ENCODE measurements at regions not wholly inside any gene's neighbourhood (a gene's known extent, or its start where the extent isn't known, plus 50 kb on each side); places are given as distances from the start of the nearest gene placed in this dataset.

DNA sequence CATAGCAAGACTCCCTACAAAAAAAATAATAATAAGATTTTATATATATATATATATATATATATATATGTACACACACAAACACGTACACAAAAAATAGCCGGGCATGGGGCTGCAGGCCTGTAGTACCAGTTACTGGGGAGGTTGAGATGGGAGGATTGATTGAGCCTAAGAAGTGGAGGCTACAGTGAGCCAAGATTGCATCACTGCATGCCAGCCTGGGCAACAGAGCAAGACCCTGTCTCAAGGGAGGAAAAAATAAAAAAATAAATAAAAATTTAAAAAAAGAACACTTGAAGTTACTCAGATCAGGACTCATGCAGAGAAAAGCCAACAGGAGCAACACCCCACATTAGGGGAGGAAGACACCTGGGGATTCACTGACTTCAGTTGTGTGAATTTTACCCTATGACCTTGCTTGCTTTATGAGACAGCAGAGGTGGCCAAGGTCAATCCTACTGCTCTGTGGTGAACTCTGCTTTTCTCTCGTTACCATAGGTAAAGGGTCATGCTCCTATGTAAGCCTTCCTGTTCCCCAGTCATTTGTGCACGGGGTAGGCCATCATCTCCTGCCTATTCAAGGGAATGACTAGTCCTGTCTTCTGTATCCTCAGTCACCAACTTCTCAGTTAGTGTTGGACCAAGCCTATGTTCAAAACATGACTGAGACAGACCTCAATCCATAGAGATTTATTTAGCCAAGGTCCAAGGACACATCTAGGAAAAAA lies 1119.8 kb upstream of the TMEM132C start:
- Histone ChIP-seq H3K4me3 (replicated peaks in 1 of 3; ENCODE audit: insufficient read depth in 1 of 3, low read depth in 1 of 3, low read length in 3 of 3) (no peak overlapping the region), H2AFZ (ENCODE audit: low read depth, low read length) (no peak overlapping the region), H3K27me3 (ENCODE audit: control insufficient read depth in 2 of 2, insufficient read depth in 2 of 2, low read length in 2 of 2) (no peaks in the 10 kb centered on the region), H3K36me3 (ENCODE audit: control insufficient read depth in 2 of 2, extremely low read depth in 1 of 2, insufficient read depth in 2 of 2, low read length in 2 of 2) (no peaks in the 10 kb centered on the region), H3K4me1 (ENCODE audit: control insufficient read depth, extremely low read depth, insufficient read depth, low read length) (no peaks in the 10 kb centered on the region), H3K27ac (ENCODE audit: insufficient read depth, low read depth, low read length) (no peak overlapping the region), H3K4me2 (ENCODE audit: insufficient read depth, low read length) (no peak overlapping the region), H3K79me2 (ENCODE audit: control insufficient read depth, insufficient read depth, low read length) (no peaks in the 10 kb centered on the region), H4K20me1 (replicated peaks; ENCODE audit: control insufficient read depth, extremely low read depth, insufficient read depth, low read length) (no peaks in the 10 kb centered on the region), H3K9me1 (replicated peaks; ENCODE audit: control insufficient read depth, extremely low read depth, insufficient read depth, low read length) (no peaks in the 10 kb centered on the region), H3K9ac (replicated peaks; ENCODE audit: extremely low read depth, insufficient read depth, low read length) (no peak overlapping the region), H3K9me3 (replicated peaks; ENCODE audit: control insufficient read depth, insufficient read depth, low read length) (no peaks in the 10 kb centered on the region)
- intact Hi-C loops (cut with micrococcal nuclease) (no loop called here), dilution Hi-C loops (cut with MboI; ENCODE audit: extremely low pct_ligation_motif_present, low sequenced_read_pairs) (no loop called here)
- ChIA-PET POLR2A (no interaction called here), CTCF (no interaction called here)
- DNase-seq (ENCODE audit: low read depth, low spot score) = no peak
- BruUV-seq (replicated peaks) = no TSS peak
- TF ChIP-seq FOS (IDR thresholded peaks at IDR 0.05; ENCODE audit: borderline replicate concordance, insufficient read depth, low read length) (no peak), MYC (IDR thresholded peaks at IDR 0.05; ENCODE audit: low read depth, low read length) (no peak), GATA2 (IDR thresholded peaks at IDR 0.05; ENCODE audit: insufficient read depth, insufficient read length, low read depth, low read length) (no peak), POLR2A (IDR thresholded peaks at IDR 0.05; ENCODE audit: low read depth, low read length) (no peak)
- FAIRE-seq = no peak

DNA sequence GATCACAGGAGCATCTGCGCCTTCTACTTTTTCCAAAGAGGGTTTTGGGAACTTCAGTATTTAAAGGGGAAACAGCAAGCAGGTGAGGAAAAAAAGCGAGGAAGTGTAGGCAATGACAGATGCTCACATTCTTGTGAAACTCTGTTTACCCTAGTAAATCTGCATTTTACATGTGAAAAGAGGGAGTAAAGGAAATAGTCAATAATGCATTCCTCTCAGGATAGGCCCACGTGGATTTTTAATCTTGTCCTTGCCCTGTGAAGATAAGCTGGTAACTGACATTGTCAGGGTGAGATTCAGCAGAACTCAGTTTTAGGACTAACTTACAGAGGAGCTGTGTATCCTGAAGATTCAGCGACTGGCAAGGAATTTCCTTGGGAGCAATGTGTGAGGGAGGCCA lies 1119.2 kb upstream of the TMEM132C start:
- H3K4me1 ChIP-seq (ENCODE audit: control insufficient read depth, extremely low read depth, insufficient read depth, low read length) = no peaks in the 10 kb centered on the region
- H3K4me2 ChIP-seq (ENCODE audit: insufficient read depth, low read length) = no peak overlapping the region
- CTCF ChIA-PET = no interaction called here
- no peak overlapping the region for H3K27ac ChIP-seq (ENCODE audit: insufficient read depth, low read depth, low read length)
- H2AFZ ChIP-seq (ENCODE audit: low read depth, low read length) = no peak overlapping the region
- no peak overlapping the region for H3K4me3 ChIP-seq (replicated peaks in 1 of 3; ENCODE audit: insufficient read depth in 1 of 3, low read depth in 1 of 3, low read length in 3 of 3)
- H3K9ac ChIP-seq (replicated peaks; ENCODE audit: extremely low read depth, insufficient read depth, low read length) = no peak overlapping the region
- BruUV-seq (replicated peaks) = no TSS peak
- H3K36me3 ChIP-seq (ENCODE audit: control insufficient read depth in 2 of 2, extremely low read depth in 1 of 2, insufficient read depth in 2 of 2, low read length in 2 of 2) = no peaks in the 10 kb centered on the region
- intact Hi-C loops (cut with micrococcal nuclease) (no loop called here), dilution Hi-C loops (cut with MboI; ENCODE audit: extremely low pct_ligation_motif_present, low sequenced_read_pairs) (no loop called here)
- TF ChIP-seq CTCF (IDR thresholded peaks at IDR 0.05; ENCODE audit: extremely low read depth in 1 of 2, insufficient read depth in 1 of 2, low read depth in 1 of 2, low read length in 2 of 2) (no peak), JUN (IDR thresholded peaks at IDR 0.05; ENCODE audit: borderline replicate concordance, insufficient read depth, insufficient read length, low read depth) (no peak), GATA2 (IDR thresholded peaks at IDR 0.05; ENCODE audit: insufficient read depth, insufficient read length, low read depth, low read length) (no peak)
- DNase-seq (ENCODE audit: low read depth, low spot score) (no peak), FAIRE-seq (no peak)
- H4K20me1 ChIP-seq (replicated peaks; ENCODE audit: control insufficient read depth, extremely low read depth, insufficient read depth, low read length) = no peaks in the 10 kb centered on the region
- no peaks in the 10 kb centered on the region for H3K9me1 ChIP-seq (replicated peaks; ENCODE audit: control insufficient read depth, extremely low read depth, insufficient read depth, low read length)
- POLR2A ChIA-PET = no interaction called here
- H3K9me3 ChIP-seq (replicated peaks; ENCODE audit: control insufficient read depth, insufficient read depth, low read length) = no peaks in the 10 kb centered on the region
- no peaks in the 10 kb centered on the region for H3K27me3 ChIP-seq (ENCODE audit: control insufficient read depth in 2 of 2, insufficient read depth in 2 of 2, low read length in 2 of 2)
- no peaks in the 10 kb centered on the region for H3K79me2 ChIP-seq (ENCODE audit: control insufficient read depth, insufficient read depth, low read length)

Data from endothelial cell of umbilical vein (primary cell).